RKO (cell line): ENCODE measurements at regions not wholly inside any gene's neighbourhood (a gene's known extent, or its start where the extent isn't known, plus 50 kb on each side); places are given as distances from the start of the nearest gene placed in this dataset.
A peak's percentile ranks its signal among the peaks of the same experiment; 100 is the strongest.
"Not testable (repeated sequence)": the region's sequence is repeated elsewhere in the genome, so short reads cannot be mapped to it uniquely, and the experiment has no call there.

Experiments
- DNase-seq: peaks from one replicate; pipeline ENCODE4 v3.0.0-alpha.2; 2016; ENCODE audit warnings: low spot score

GRCh38 chrX:124238268-124238667 lies 94.2 kb upstream of the TEX13D start:
- DNase-seq, result no peak

GRCh38 chrX:124239324-124239723 lies 93.1 kb upstream of the TEX13D start:
- DNase-seq, result no peak

- no peak for DNase-seq
Measured at GRCh38 chrX:124239911-124240310, 92.5 kb upstream of the TEX13D start.

GRCh38 chrX:124240422-124240821 lies 92.0 kb upstream of the TEX13D start:
- no peak for DNase-seq

GRCh38 chrX:124242131-124242530 lies 90.3 kb upstream of the TEX13D start:
- DNase-seq, result no peak

- DNase-seq, result no peak
Measured at GRCh38 chrX:124249345-124249744, 83.1 kb upstream of the TEX13D start.

- DNase-seq, result no peak
Measured at GRCh38 chrX:124250835-124251437, 81.5 kb upstream of the TEX13D start.

- DNase-seq, result no peak
Measured at GRCh38 chrX:124254611-124255010, 77.8 kb upstream of the TEX13D start.

- DNase-seq, result no peak
Measured at GRCh38 chrX:124256216-124256615, 76.2 kb upstream of the TEX13D start.

GRCh38 chrX:124256629-124257380 lies 75.7 kb upstream of the TEX13D start:
- no peak for DNase-seq

- no peak for DNase-seq
Measured at GRCh38 chrX:124257924-124258702, 74.3 kb upstream of the TEX13D start.

GRCh38 chrX:124260845-124261244 lies 71.6 kb upstream of the TEX13D start:
- no peak for DNase-seq

GRCh38 chrX:124263743-124264142 lies 68.7 kb upstream of the TEX13D start:
- DNase-seq, result no peak

GRCh38 chrX:124268099-124268498 lies 64.4 kb upstream of the TEX13D start:
- DNase-seq, result no peak

GRCh38 chrX:124269881-124270280 lies 62.6 kb upstream of the TEX13D start:
- DNase-seq, result no peak

GRCh38 chrX:124271599-124271998 lies 60.9 kb upstream of the TEX13D start:
- not testable (repeated sequence) for DNase-seq

- no peak for DNase-seq
Measured at GRCh38 chrX:124272370-124272982, 60.0 kb upstream of the TEX13D start.

- DNase-seq, result no peak
Measured at GRCh38 chrX:124274438-124275181, 57.9 kb upstream of the TEX13D start.

GRCh38 chrX:124275182-124275894 lies 57.1 kb upstream of the TEX13D start:
- DNase-seq, result no peak

- peak; percentile 27 for DNase-seq
Measured at GRCh38 chrX:124280294-124280902, 52.1 kb upstream of the TEX13D start.

- no peak for DNase-seq
Measured at GRCh38 chrX:124282580-124282979, 49.9 kb upstream of the TEX13D start.
